ENCODE measurements at regions not wholly inside any gene's neighbourhood (a gene's known extent, or its start where the extent isn't known, plus 50 kb on each side); places are given as distances from the start of the nearest gene placed in this dataset.

GRCh38 chr1:243996223-243996622, 54.9 kb upstream of the ZBTB18 start:
- TF ChIP-seq, protein P1, sequence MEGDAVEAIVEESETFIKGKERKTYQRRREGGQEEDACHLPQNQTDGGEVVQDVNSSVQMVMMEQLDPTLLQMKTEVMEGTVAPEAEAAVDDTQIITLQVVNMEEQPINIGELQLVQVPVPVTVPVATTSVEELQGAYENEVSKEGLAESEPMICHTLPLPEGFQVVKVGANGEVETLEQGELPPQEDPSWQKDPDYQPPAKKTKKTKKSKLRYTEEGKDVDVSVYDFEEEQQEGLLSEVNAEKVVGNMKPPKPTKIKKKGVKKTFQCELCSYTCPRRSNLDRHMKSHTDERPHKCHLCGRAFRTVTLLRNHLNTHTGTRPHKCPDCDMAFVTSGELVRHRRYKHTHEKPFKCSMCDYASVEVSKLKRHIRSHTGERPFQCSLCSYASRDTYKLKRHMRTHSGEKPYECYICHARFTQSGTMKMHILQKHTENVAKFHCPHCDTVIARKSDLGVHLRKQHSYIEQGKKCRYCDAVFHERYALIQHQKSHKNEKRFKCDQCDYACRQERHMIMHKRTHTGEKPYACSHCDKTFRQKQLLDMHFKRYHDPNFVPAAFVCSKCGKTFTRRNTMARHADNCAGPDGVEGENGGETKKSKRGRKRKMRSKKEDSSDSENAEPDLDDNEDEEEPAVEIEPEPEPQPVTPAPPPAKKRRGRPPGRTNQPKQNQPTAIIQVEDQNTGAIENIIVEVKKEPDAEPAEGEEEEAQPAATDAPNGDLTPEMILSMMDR (IDR thresholded peaks at IDR 0.05; ENCODE audit: low read depth, low read length, missing control alignments): no peak
- no peak for DNase-seq (ENCODE audit: extremely low read depth, low read depth)
- H3K4me3 ChIP-seq (replicated peaks; ENCODE audit: low read depth, low read length): no peak overlapping the region

DNA sequence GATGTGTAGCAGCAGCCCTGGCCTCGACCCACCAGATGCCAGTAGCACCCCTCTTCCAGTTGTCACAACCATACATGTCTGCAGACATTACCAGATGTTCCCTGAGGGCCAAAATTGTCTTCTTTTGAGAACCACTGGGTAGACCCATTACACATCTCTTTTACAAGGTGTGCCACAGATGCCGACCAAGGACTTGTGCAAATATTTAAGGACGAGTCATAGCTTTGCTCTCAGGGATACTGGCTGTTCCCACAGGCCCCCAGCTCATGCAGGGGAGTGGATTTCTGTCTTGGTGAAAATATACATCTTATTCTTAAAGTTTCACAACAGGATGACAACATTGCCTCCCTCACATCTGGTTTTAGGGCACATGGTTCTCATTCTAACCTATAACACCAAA, 59.4 kb upstream of the ZBTB18 start:
- H3K4me3 ChIP-seq (replicated peaks; ENCODE audit: low read depth, low read length): no peak overlapping the region
- no peak for DNase-seq (ENCODE audit: extremely low read depth, low read depth)

GRCh38 chr1:243984788-243985187, 66.3 kb upstream of the ZBTB18 start:
- TF ChIP-seq, protein P1 (IDR thresholded peaks at IDR 0.05; ENCODE audit: low read depth, low read length, missing control alignments): no peak
- no peak for DNase-seq (ENCODE audit: extremely low read depth, low read depth)
- no peak overlapping the region for H3K4me3 ChIP-seq (replicated peaks; ENCODE audit: low read depth, low read length)

More for the DNA sequence above, 59.4 kb upstream of the ZBTB18 start:
- TF ChIP-seq, protein P1 (IDR thresholded peaks at IDR 0.05; ENCODE audit: low read depth, low read length, missing control alignments): no peak

DNA sequence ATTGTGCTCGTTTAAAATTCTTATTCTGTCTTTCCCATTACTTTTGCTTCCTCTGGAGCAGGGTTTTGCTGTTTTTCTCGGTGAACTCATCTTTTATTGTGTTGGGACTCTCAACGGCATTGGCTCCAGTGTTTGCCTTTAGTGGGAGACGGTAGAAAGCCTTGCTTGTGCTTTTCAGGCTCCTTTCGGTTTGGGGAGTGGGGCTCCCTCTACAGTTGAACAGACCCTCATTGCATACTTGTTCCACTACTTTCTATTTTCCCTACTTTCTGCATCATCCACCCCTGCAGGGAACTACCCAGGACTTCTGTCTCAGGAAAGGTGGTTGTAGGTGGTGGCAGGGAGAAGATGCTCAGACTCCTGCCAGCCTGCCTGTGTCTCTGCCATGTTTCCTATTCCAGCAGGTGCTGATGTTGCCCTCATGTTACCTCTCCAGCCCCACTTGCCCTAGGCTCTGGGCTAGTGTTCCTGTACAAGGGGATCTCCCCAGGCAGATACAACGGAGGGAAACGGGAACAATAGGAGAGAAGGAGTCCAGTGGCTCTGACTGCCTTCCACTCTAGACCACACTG, 68.5 kb upstream of the ZBTB18 start:
- DNase-seq (ENCODE audit: extremely low read depth, low read depth): no peak
- H3K4me3 ChIP-seq (replicated peaks; ENCODE audit: low read depth, low read length): no peak overlapping the region
- TF ChIP-seq, protein P1 (IDR thresholded peaks at IDR 0.05; ENCODE audit: low read depth, low read length, missing control alignments): peak; percentile 14

- TF ChIP-seq, protein P1 (IDR thresholded peaks at IDR 0.05; ENCODE audit: low read depth, low read length, missing control alignments): no peak
- H3K4me3 ChIP-seq (replicated peaks; ENCODE audit: low read depth, low read length): no peak overlapping the region
- DNase-seq (ENCODE audit: extremely low read depth, low read depth): no peak
These were observed 70.6 kb upstream of the ZBTB18 start for GRCh38 chr1:243980471-243980870.

DNA sequence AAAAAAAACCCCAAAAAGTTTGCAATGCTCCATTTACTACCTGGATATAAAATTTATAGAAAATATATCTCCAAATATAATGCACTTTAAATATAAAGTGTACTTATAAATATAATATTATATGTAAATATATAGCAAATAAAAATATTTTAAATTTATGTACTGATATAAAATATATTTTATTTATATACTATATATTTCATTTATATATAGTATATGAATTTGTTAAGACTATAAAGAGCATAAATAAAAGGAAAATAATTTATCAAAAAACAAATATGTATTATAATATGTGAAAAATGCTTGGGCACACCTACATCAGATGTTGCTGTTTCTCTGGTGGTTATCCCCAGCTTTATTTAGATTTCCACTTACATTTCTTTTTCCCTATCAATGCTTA, 71.0 kb upstream of the ZBTB18 start:
- no peak overlapping the region for H3K4me3 ChIP-seq (replicated peaks; ENCODE audit: low read depth, low read length)
- TF ChIP-seq, protein P1 (IDR thresholded peaks at IDR 0.05; ENCODE audit: low read depth, low read length, missing control alignments): no peak
- DNase-seq (ENCODE audit: extremely low read depth, low read depth): no peak

- DNase-seq (ENCODE audit: extremely low read depth, low read depth): no peak
- TF ChIP-seq, protein P1 (IDR thresholded peaks at IDR 0.05; ENCODE audit: low read depth, low read length, missing control alignments): no peak
- H3K4me3 ChIP-seq (replicated peaks; ENCODE audit: low read depth, low read length): no peak overlapping the region
These were observed 71.7 kb upstream of the ZBTB18 start for GRCh38 chr1:243979396-243979795.
